SK-N-SH (cell line): ENCODE measurements at regions not wholly inside any gene's neighbourhood (a gene's known extent, or its start where the extent isn't known, plus 50 kb on each side); places are given as distances from the start of the nearest gene placed in this dataset.

Experiments
- CTCF ChIA-PET: fragments of 300-600, 350-600 bp; formaldehyde crosslinking; extraction: SDS; loops from one replicate; lab custom pipeline; 2021; lab: Yijun Ruan, JAX
- POLR2A ChIA-PET: fragments of 350-600 bp; sonication (Branson Sonifier 250); formaldehyde crosslinking; extraction: SDS; loops from one replicate; lab custom pipeline; 2020; ENCODE audit warnings: antibody characterized with exemption, inconsistent platforms; lab: Yijun Ruan, JAX
- DNase-seq: peaks from one replicate; pipeline ENCODE4 v3.0.0; 2012
- H2AFZ ChIP-seq: fragments of 200-600 bp; sonication (generic); 2 replicates; pipeline ENCODE4 v1.8.1; 2016; ENCODE audit warnings: antibody characterized with exemption, mild to moderate bottlenecking, low read depth
- H3F3A ChIP-seq: fragments of 200-600 bp; sonication (generic); replicated peaks from 2 replicates; pipeline ENCODE3; 2016; ENCODE audit warnings: antibody characterized with exemption, mild to moderate bottlenecking; ENCODE audit not compliant: insufficient read depth
- H3K27ac ChIP-seq, 2 experiments: fragments of 200-500 bp in 1 of 2; fragments of 200-600 bp in 1 of 2; sonication (Bioruptor generic) in 1 of 2; sonication (generic), shearing (Covaris generic) in 1 of 2; 2 replicates each; pipeline versions ENCODE4 v1.5.1 to v1.6.1; 2014 to 2016; ENCODE audit warnings: low read depth in 2 of 2, inconsistent platforms in 1 of 2, low read length in 1 of 2, mild to moderate bottlenecking in 1 of 2, mixed read lengths in 1 of 2
- H3K27me3 ChIP-seq: fragments of 200-600 bp; sonication (generic), shearing (Covaris generic); 2 replicates; pipeline ENCODE4 v1.6.1; 2016; ENCODE audit warnings: mixed run types; ENCODE audit not compliant: insufficient read depth
- H3K36me3 ChIP-seq, 2 experiments: fragments of 200-500 bp in 1 of 2; fragments of 200-600 bp in 1 of 2; sonication (Bioruptor generic) in 1 of 2; sonication (generic) in 1 of 2; replicated peaks in 1 of 2; 2 replicates each; pipeline versions ENCODE3 to v1.5.1; 2014 to 2016; ENCODE audit warnings: low read length in 1 of 2, mild to moderate bottlenecking in 1 of 2; ENCODE audit not compliant: insufficient read depth in 2 of 2, control insufficient read depth in 1 of 2
- H3K4me1 ChIP-seq, 2 experiments: fragments of 200-500 bp in 1 of 2; fragments of 200-600 bp in 1 of 2; sonication (Bioruptor generic) in 1 of 2; sonication (generic), shearing (Covaris generic) in 1 of 2; 2 replicates each; pipeline versions ENCODE4 v1.5.1 to v1.6.1; 2014 to 2016; ENCODE audit warnings: low read depth in 1 of 2, low read length in 1 of 2, mixed run types in 1 of 2; ENCODE audit not compliant: insufficient read depth in 2 of 2, control insufficient read depth in 1 of 2
- H3K4me2 ChIP-seq: fragments of 200-600 bp; sonication (generic), shearing (Covaris generic); 2 replicates; pipeline ENCODE4 v1.6.1; 2017; ENCODE audit warnings: mixed run types
- H3K4me3 ChIP-seq, 2 experiments: fragments of 200-500 bp in 1 of 2; fragments of 200-600 bp in 1 of 2; sonication (Bioruptor generic) in 1 of 2; sonication (generic), shearing (Covaris generic) in 1 of 2; 2 replicates each; pipeline versions ENCODE4 v1.5.1 to v1.8.1; 2014 to 2016; ENCODE audit warnings: low read depth in 2 of 2, inconsistent platforms in 1 of 2, low read length in 1 of 2, mild to moderate bottlenecking in 1 of 2, mixed read lengths in 1 of 2, moderate library complexity in 1 of 2
- H3K79me2 ChIP-seq: fragments of 200-600 bp; sonication (generic); 2 replicates; pipeline ENCODE4 v1.8.1; 2017; ENCODE audit warnings: mild to moderate bottlenecking; ENCODE audit not compliant: insufficient read depth
- H3K9ac ChIP-seq: fragments of 200-600 bp; sonication (generic); 2 replicates; pipeline ENCODE4 v1.6.1; 2017; ENCODE audit warnings: mixed run types
- H3K9me2 ChIP-seq: fragments of 200-600 bp; sonication (generic); 2 replicates; pipeline ENCODE4 v1.6.1; 2017; ENCODE audit warnings: mixed run types
- H3K9me3 ChIP-seq: fragments of 200-600 bp; sonication (generic); 2 replicates; pipeline ENCODE4 v1.6.1; 2017; ENCODE audit warnings: mixed run types, mild to moderate bottlenecking, moderate library complexity
- H4K20me1 ChIP-seq: fragments of 200-600 bp; sonication (generic); 2 replicates; pipeline ENCODE4 v1.6.1; 2017; ENCODE audit warnings: mild to moderate bottlenecking, mixed run types; ENCODE audit not compliant: insufficient read depth
- FOXJ3 ChIP-seq: sonication (generic); formaldehyde crosslinking; IDR thresholded peaks from 2 replicates; pipeline ENCODE4 v1.5.1; 2020; ENCODE audit warnings: mild to moderate bottlenecking, missing genetic modification reagents
- FOXM1 ChIP-seq: IDR thresholded peaks from 2 replicates; pipeline ENCODE4 v1.4.0; 2012; ENCODE audit warnings: low read depth, mild to moderate bottlenecking
- IRF3 ChIP-seq: fragments of 150-350 bp; IDR thresholded peaks from 2 replicates; pipeline ENCODE4 v1.6.1; 2016; ENCODE audit warnings: mild to moderate bottlenecking, low read depth, low read length
- REST ChIP-seq: IDR thresholded peaks from 2 replicates; pipeline ENCODE4 v1.6.1; 2012; ENCODE audit warnings: mild to moderate bottlenecking, low read depth, low read length, moderate library complexity
- ZBTB33 ChIP-seq: IDR thresholded peaks from 2 replicates; pipeline ENCODE4 v1.4.0; 2012; ENCODE audit warnings: low read depth, borderline replicate concordance
- WGBS: methylation state at CpG from one replicate; pipeline ENCODE4 v1.1.6; 2017; ENCODE audit warnings: low lambda C conversion rate; 5-methylcytosine and 5-hydroxymethylcytosine counted together

- POLR2A ChIA-PET, result no interaction called here
- H4K20me1 ChIP-seq, result no peaks in the 10 kb centered on the region
- H3K9ac ChIP-seq, result no peak overlapping the region
- WGBS, result 46% methylated on average over 14 of the region's 14 CpGs
- no peaks in the 10 kb centered on the region for H3K9me3 ChIP-seq
- TF ChIP-seq FOXJ3 (no peak), FOXM1 (no peak), REST (no peak), ZBTB33 (no peak)
- CTCF ChIA-PET, result interaction anchor here (1.4 kb wide), 1 partner anchor 32 kb away, joined by 3 read pairs; no protein-coding TSS in a partner anchor
- H3F3A ChIP-seq, result no peaks in the 10 kb centered on the region
- H3K4me2 ChIP-seq, result no peak overlapping the region
- DNase-seq, result no peak
- H3K27me3 ChIP-seq, result no peaks in the 10 kb centered on the region; the same call in 1 of the 2 replicates
- no peak overlapping the region for H3K27ac ChIP-seq
- H3K4me3 ChIP-seq, result no peak overlapping the region
- H3K36me3 ChIP-seq, result no peaks in the 10 kb centered on the region
- no peaks in the 10 kb centered on the region for H3K79me2 ChIP-seq
- no peaks in the 10 kb centered on the region for H3K9me2 ChIP-seq
- no peak overlapping the region for H2AFZ ChIP-seq
- no peaks in the 10 kb centered on the region for H3K4me1 ChIP-seq
Observed at GRCh38 chr22:48907591-48907990, 920.1 kb downstream of the BRD1 start.

GRCh38 chr22:48906216-48906835 lies 921.3 kb downstream of the BRD1 start:
- no peak for TF ChIP-seq IRF3
- TF ChIP-seq, all 33 proteins: peak for 0
- H3K4me1 ChIP-seq, result no peaks in the 10 kb centered on the region
- H3K4me2 ChIP-seq, result no peak overlapping the region
- no peaks in the 10 kb centered on the region for H3F3A ChIP-seq
- H3K9me3 ChIP-seq, result no peaks in the 10 kb centered on the region
- no peaks in the 10 kb centered on the region for H4K20me1 ChIP-seq
- no peak overlapping the region for H3K4me3 ChIP-seq
- DNase-seq, result no peak
- H3K27me3 ChIP-seq, result no peaks in the 10 kb centered on the region; the same call in 1 of the 2 replicates
- no peak overlapping the region for H3K27ac ChIP-seq
- H3K9me2 ChIP-seq, result no peaks in the 10 kb centered on the region
- ChIA-PET CTCF (interaction anchor here (0.8 to 1.4 kb wide), 2 partner anchors 34 to 38 kb away, joined by 3 to 4 read pairs; no protein-coding TSS in a partner anchor), POLR2A (no interaction called here)
- no peak overlapping the region for H3K9ac ChIP-seq
- no peak overlapping the region for H2AFZ ChIP-seq
- WGBS, result 36% methylated on average over 14 of the region's 17 CpGs
- H3K36me3 ChIP-seq, result no peaks in the 10 kb centered on the region
- no peaks in the 10 kb centered on the region for H3K79me2 ChIP-seq
